IMR-90 (cell line): ENCODE measurements at regions not wholly inside any gene's neighbourhood (a gene's known extent, or its start where the extent isn't known, plus 50 kb on each side); places are given as distances from the start of the nearest gene placed in this dataset.

ENCODE experiments used
- ATAC-seq: fragments of 200-7000 bp; cut with Tn5 transposase; 2 replicates; pipeline ENCODE4 v1.9.1; 2020; ENCODE audit warnings: low read depth, mild to moderate bottlenecking, moderate library complexity
- BruUV-seq: library from RNA; stranded (reverse); fragments of 400-500 nt; replicated peaks from 2 replicates; lab custom pipeline; 2021; lab: Mats Ljungman, UMichigan
- CTCF ChIA-PET: fragments of 300-600 bp; formaldehyde crosslinking; extraction: SDS; loops from one replicate; lab custom pipeline; 2021; ENCODE audit warnings: antibody characterized with exemption; lab: Yijun Ruan, JAX
- POLR2A ChIA-PET: fragments of 300-600 bp; sonication (Branson Sonifier 250); formaldehyde crosslinking; loops from one replicate; lab custom pipeline; 2022; ENCODE audit warnings: antibody characterized with exemption; ENCODE audit not compliant: unreplicated experiment; lab: Charles Lee
- DNase-seq: peaks from one replicate; pipeline ENCODE4 v3.0.0; 2013
- H2AFZ ChIP-seq: replicated peaks from 2 replicates; pipeline ENCODE3; 2013; ENCODE audit warnings: low read length, mild to moderate bottlenecking; ENCODE audit not compliant: poor library complexity
- H2AK5ac ChIP-seq: 2 replicates; pipeline ENCODE4 v1.6.1; 2013; ENCODE audit warnings: low read depth, low read length, inconsistent platforms
- H2AK9ac ChIP-seq: replicated peaks from 2 replicates; pipeline ENCODE3; 2013; ENCODE audit warnings: mild to moderate bottlenecking, low read depth, low read length, moderate library complexity; ENCODE audit not compliant: poor library complexity
- H2BK120ac ChIP-seq: 2 replicates; pipeline ENCODE4 v1.6.1; 2013; ENCODE audit warnings: low read depth, low read length, inconsistent platforms
- H2BK15ac ChIP-seq: 3 replicates; pipeline ENCODE4 v1.6.1; 2013; ENCODE audit warnings: low read depth, low read length, inconsistent platforms
- H2BK20ac ChIP-seq: 2 replicates; pipeline ENCODE4 v1.6.1; 2013; ENCODE audit warnings: low read depth, mild to moderate bottlenecking, inconsistent platforms, low read length, moderate library complexity
- H2BK5ac ChIP-seq: 2 replicates; pipeline ENCODE4 v1.6.1; 2013; ENCODE audit warnings: mild to moderate bottlenecking, low read depth, low read length, inconsistent platforms; ENCODE audit not compliant: poor library complexity, severe bottlenecking
- H3K14ac ChIP-seq: replicated peaks from 2 replicates; pipeline ENCODE4 v1.6.1; 2013; ENCODE audit warnings: low read depth, low read length, inconsistent platforms
- H3K18ac ChIP-seq: 2 replicates; pipeline ENCODE4 v1.6.1; 2013; ENCODE audit warnings: low read depth, low read length, control low read depth
- H3K23ac ChIP-seq: 2 replicates; pipeline ENCODE4 v1.6.1; 2013; ENCODE audit warnings: low read depth, low read length, inconsistent platforms
- H3K27ac ChIP-seq: 2 replicates; pipeline ENCODE4 v1.5.1; 2013; ENCODE audit warnings: mild to moderate bottlenecking, control low read depth, low read length; ENCODE audit not compliant: insufficient read depth
- H3K27me3 ChIP-seq: 2 replicates; pipeline ENCODE4 v1.6.1; 2013; ENCODE audit warnings: low read length; ENCODE audit not compliant: control insufficient read depth, insufficient read depth
- H3K36me3 ChIP-seq: 2 replicates; pipeline ENCODE4 v1.6.1; 2013; ENCODE audit warnings: low read length, mixed read lengths; ENCODE audit not compliant: control insufficient read depth, insufficient read depth
- H3K4ac ChIP-seq: 2 replicates; pipeline ENCODE4 v1.6.1; 2013; ENCODE audit warnings: low read depth, low read length, inconsistent platforms
- H3K4me1 ChIP-seq: 2 replicates; pipeline ENCODE4 v1.6.1; 2013; ENCODE audit warnings: low read length, mixed read lengths; ENCODE audit not compliant: control insufficient read depth, insufficient read depth
- H3K4me2 ChIP-seq: 2 replicates; pipeline ENCODE4 v1.6.1; 2013; ENCODE audit warnings: low read depth, mild to moderate bottlenecking, control low read depth, low read length, moderate library complexity
- H3K4me3 ChIP-seq: 2 replicates; pipeline ENCODE4 v1.5.1; 2013; ENCODE audit warnings: low read depth, mild to moderate bottlenecking, control low read depth, low read length, moderate library complexity; ENCODE audit not compliant: insufficient read depth
- H3K56ac ChIP-seq: 2 replicates; pipeline ENCODE4 v1.6.1; 2013; ENCODE audit warnings: low read length, inconsistent platforms; ENCODE audit not compliant: insufficient read depth; ENCODE audit errors: extremely low read depth
- H3K79me1 ChIP-seq, 2 experiments: 2 replicates each; pipeline ENCODE4 v1.6.1; 2013; ENCODE audit warnings: low read length in 2 of 2, inconsistent platforms in 1 of 2, low read depth in 1 of 2
- H3K9ac ChIP-seq: 2 replicates; pipeline ENCODE4 v1.6.1; 2013; ENCODE audit warnings: low read depth, low read length, control low read depth
- H3K9me1 ChIP-seq: 2 replicates; pipeline ENCODE4 v1.6.1; 2013; ENCODE audit warnings: low read length, inconsistent platforms; ENCODE audit not compliant: insufficient read depth
- H3K9me3 ChIP-seq: 2 replicates; pipeline ENCODE4 v1.6.1; 2013; ENCODE audit warnings: low read length; ENCODE audit not compliant: control insufficient read depth, insufficient read depth
- H4K20me1 ChIP-seq: 2 replicates; pipeline ENCODE4 v1.6.1; 2013; ENCODE audit warnings: low read length, inconsistent platforms; ENCODE audit not compliant: insufficient read depth
- H4K5ac ChIP-seq: 2 replicates; pipeline ENCODE4 v1.6.1; 2013; ENCODE audit warnings: mild to moderate bottlenecking, low read depth, low read length, control low read depth
- H4K8ac ChIP-seq, 2 experiments: 2 replicates each; pipeline ENCODE4 v1.6.1; 2013; ENCODE audit warnings: low read depth in 2 of 2, low read length in 2 of 2, control low read depth in 1 of 2, inconsistent platforms in 1 of 2
- H4K91ac ChIP-seq: 2 replicates; pipeline ENCODE4 v1.6.1; 2013; ENCODE audit warnings: low read depth, low read length, inconsistent platforms; ENCODE audit not compliant: insufficient read depth
- CTCF ChIP-seq: conservative IDR thresholded peaks from 2 replicates; pipeline ENCODE4 v1.5.1; 2012; ENCODE audit warnings: mild to moderate bottlenecking, low read depth, low read length, improper control_type of control experiment
- MAZ ChIP-seq: IDR thresholded peaks from 2 replicates; pipeline ENCODE4 v1.6.1; 2012; ENCODE audit warnings: low read depth, mild to moderate bottlenecking, low read length, improper control_type of control experiment, moderate library complexity, borderline replicate concordance
- NFE2L2 ChIP-seq: fragments of 150-350 bp; IDR thresholded peaks from 2 replicates; pipeline ENCODE4 v1.6.1; 2016; ENCODE audit warnings: low read depth, mild to moderate bottlenecking, low read length
- POLR2A ChIP-seq: IDR thresholded peaks from 2 replicates; pipeline ENCODE4 v1.6.1; 2012; ENCODE audit warnings: mild to moderate bottlenecking, low read depth, low read length
- WGBS, 2 experiments: methylation state at CpG; one replicate each; pipeline versions ENCODE4 v1.1.5 to v1.1.7; 2013; ENCODE audit warnings: missing lambda C conversion rate in 2 of 2; ENCODE audit not compliant: insufficient read length in 1 of 2; ENCODE audit errors: extremely low coverage in 2 of 2; 5-methylcytosine and 5-hydroxymethylcytosine counted together
- dilution Hi-C: fragments of 300-500 bp; cut with HindIII; formaldehyde crosslinking; loops from one replicate; pipeline ENCODE4 v1.14.3; 2018; ENCODE audit warnings: low sequenced_read_pairs; ENCODE audit not compliant: unreplicated experiment
- in situ Hi-C: fragments of 300-500 bp; cut with MboI; formaldehyde crosslinking; loops from 3 replicates; pipeline ENCODE4 v1.14.3; 2019; ENCODE audit warnings: low sequenced_read_pairs, inconsistent platforms, mixed read lengths
- intact Hi-C: fragments of 100-400 bp; cut with micrococcal nuclease; formaldehyde crosslinking; loops from 2 replicates; pipeline ENCODE4 v1.10.0; 2022

GRCh38 chr7:20270371-20270770 is 53.2 kb upstream of the MACC1 start:
- no peak overlapping the region for H3K27ac ChIP-seq
- peaks cover 6% of the 10 kb centered on the region for H3K4me1 ChIP-seq
- TF ChIP-seq MAZ (no peak), NFE2L2 (no peak), CTCF (no peak), POLR2A (no peak)
- H4K20me1 ChIP-seq = no peaks in the 10 kb centered on the region
- ChIA-PET POLR2A (no interaction called here), CTCF (no interaction called here)
- no peak overlapping the region for H3K4me2 ChIP-seq
- ATAC-seq (no peak), DNase-seq (no peak)
- dilution Hi-C loops = no loop called here
- peak overlapping the region in 1 of 2 experiments; percentile 7; a peak in 1 of 4 replicates for H4K8ac ChIP-seq
- H3K9ac ChIP-seq = no peak overlapping the region
- no peaks in the 10 kb centered on the region for H3K36me3 ChIP-seq
- no TSS peak for BruUV-seq
- no peaks in the 10 kb centered on the region for H3K9me3 ChIP-seq
- peak overlapping the region; percentile 78 for H2BK20ac ChIP-seq
- H3K27me3 ChIP-seq = no peaks in the 10 kb centered on the region
- 0 out of 2 replicates have a peak overlapping the region, but pooled peaks have one; percentile 4 for H2AK5ac ChIP-seq
- H3K4ac ChIP-seq = peak overlapping the region; percentile 25; the same call in 1 of the 2 replicates
- no peaks in the 10 kb centered on the region for H3K79me1 ChIP-seq
- peak overlapping the region; percentile 45 for H2BK120ac ChIP-seq
- no peak overlapping the region for H3K23ac ChIP-seq
- no peak overlapping the region for H3K18ac ChIP-seq
- H2AK9ac ChIP-seq = no peak overlapping the region
- no peak overlapping the region for H4K91ac ChIP-seq
- H2BK15ac ChIP-seq = no peak overlapping the region
- H3K56ac ChIP-seq = no peak overlapping the region
- H2BK5ac ChIP-seq = no peak overlapping the region
- H2AFZ ChIP-seq = no peak overlapping the region
- no peak overlapping the region for H3K14ac ChIP-seq
- in situ Hi-C loops = no loop called here
- WGBS, 2 experiments = no CpG with 5 or more reads among the region's 2 CpGs
- H3K9me1 ChIP-seq = no peaks in the 10 kb centered on the region
- no peak overlapping the region for H3K4me3 ChIP-seq
- intact Hi-C loops = loop anchor here (5.0 kb wide), 1 partner anchor 38 kb away; no protein-coding TSS in a partner anchor
- no peak overlapping the region for H4K5ac ChIP-seq
